Stimulated activated CD4-positive, alpha-beta T cell treated with anti-CD3 and anti-CD28 coated beads, TNF-alpha, amount 100 ng/mL, for 48 hours (primary cell): ENCODE measurements at regions not wholly inside any gene's neighbourhood (a gene's known extent, or its start where the extent isn't known, plus 50 kb on each side); places are given as distances from the start of the nearest gene placed in this dataset.

Source experiments
- DNase-seq, 3 donors: peaks; one replicate each; pipeline ENCODE4 v3.0.0-alpha.2; 2020; ENCODE audit warnings: low read depth in 3 of 3

GRCh38 chr12:24084800-24085199 lies 135.3 kb upstream of the SOX5 start:
- DNase-seq, result no peak

- no peak for DNase-seq
Observed at GRCh38 chr12:24083838-24084237, 134.4 kb upstream of the SOX5 start.

GRCh38 chr12:24081606-24082005 lies 132.1 kb upstream of the SOX5 start:
- no peak for DNase-seq

- no peak for DNase-seq
Observed at GRCh38 chr12:24081092-24081529, 131.6 kb upstream of the SOX5 start.

GRCh38 chr12:24080465-24080864 lies 131.0 kb upstream of the SOX5 start:
- DNase-seq, result no peak

- no peak for DNase-seq
Observed at GRCh38 chr12:24079083-24079482, 129.6 kb upstream of the SOX5 start.

- no peak for DNase-seq
Observed at GRCh38 chr12:24078318-24078765, 128.9 kb upstream of the SOX5 start.

GRCh38 chr12:24077161-24077560 lies 127.7 kb upstream of the SOX5 start:
- no peak for DNase-seq

- no peak for DNase-seq
Observed at GRCh38 chr12:24075650-24076049, 126.2 kb upstream of the SOX5 start.

GRCh38 chr12:24073170-24073810 lies 123.8 kb upstream of the SOX5 start:
- DNase-seq, result no peak

GRCh38 chr12:24072302-24072701 lies 122.8 kb upstream of the SOX5 start:
- DNase-seq, result no peak

- DNase-seq, result no peak
Observed at GRCh38 chr12:24071842-24072241, 122.4 kb upstream of the SOX5 start.

GRCh38 chr12:24069532-24070395 lies 120.3 kb upstream of the SOX5 start:
- no peak for DNase-seq

- no peak for DNase-seq
Observed at GRCh38 chr12:24066865-24067264, 117.4 kb upstream of the SOX5 start.

GRCh38 chr12:24066097-24066496 lies 116.6 kb upstream of the SOX5 start:
- no peak for DNase-seq

- no peak for DNase-seq
Observed at GRCh38 chr12:24062642-24063245, 113.3 kb upstream of the SOX5 start.

- DNase-seq, result no peak
Observed at GRCh38 chr12:24060089-24060488, 110.6 kb upstream of the SOX5 start.

- DNase-seq, result no peak
Observed at GRCh38 chr12:24057920-24058476, 108.5 kb upstream of the SOX5 start.

GRCh38 chr12:24055747-24056146 lies 106.3 kb upstream of the SOX5 start:
- no peak for DNase-seq

GRCh38 chr12:24054416-24054815 lies 104.9 kb upstream of the SOX5 start:
- no peak for DNase-seq

GRCh38 chr12:24049728-24050127 lies 100.3 kb upstream of the SOX5 start:
- DNase-seq, result no peak

- no peak for DNase-seq
Observed at GRCh38 chr12:24049101-24049500, 99.6 kb upstream of the SOX5 start.
